Neuronal stem cell (in vitro differentiated cells): ENCODE measurements at regions not wholly inside any gene's neighbourhood (a gene's known extent, or its start where the extent isn't known, plus 50 kb on each side); places are given as distances from the start of the nearest gene placed in this dataset.

Experiments
- DNase-seq: peaks from one replicate; pipeline ENCODE4 v3.0.0-alpha.2; 2013; ENCODE audit warnings: low spot score
- H2AFZ ChIP-seq: one replicate; pipeline ENCODE4 v1.6.1; 2013; ENCODE audit warnings: mild to moderate bottlenecking, low read length, inconsistent platforms
- H2AK5ac ChIP-seq: 2 replicates; pipeline ENCODE4 v1.6.1; 2013; ENCODE audit warnings: low read depth, mild to moderate bottlenecking, inconsistent platforms, low read length, moderate library complexity, mixed read lengths
- H2BK120ac ChIP-seq: 2 replicates; pipeline ENCODE4 v1.6.1; 2013; ENCODE audit warnings: low read depth, mild to moderate bottlenecking, inconsistent platforms, low read length, moderate library complexity, mixed read lengths
- H2BK12ac ChIP-seq: one replicate; pipeline ENCODE4 v1.6.1; 2013; ENCODE audit warnings: low read length, inconsistent platforms
- H2BK15ac ChIP-seq: 2 replicates; pipeline ENCODE4 v1.6.1; 2013; ENCODE audit warnings: mild to moderate bottlenecking, low read length, inconsistent platforms, mixed read lengths
- H2BK5ac ChIP-seq: one replicate; pipeline ENCODE4 v1.6.1; 2013; ENCODE audit warnings: inconsistent platforms, mild to moderate bottlenecking, low read length, moderate library complexity
- H3K14ac ChIP-seq: one replicate; pipeline ENCODE4 v1.6.1; 2013; ENCODE audit warnings: low read length, inconsistent platforms
- H3K18ac ChIP-seq: 2 replicates; pipeline ENCODE4 v1.6.1; 2013; ENCODE audit warnings: low read length, inconsistent platforms
- H3K23ac ChIP-seq: 2 replicates; pipeline ENCODE4 v1.6.1; 2013; ENCODE audit warnings: low read depth, mild to moderate bottlenecking, mixed read lengths, low read length, inconsistent platforms; ENCODE audit not compliant: poor library complexity
- H3K27ac ChIP-seq: replicated peaks from 3 replicates; pipeline ENCODE4 v1.5.1; 2013; ENCODE audit warnings: low read length, inconsistent platforms
- H3K27me3 ChIP-seq, 3 experiments: 2 replicates each; pipeline ENCODE4 v1.6.1; 2013; ENCODE audit warnings: low read length in 3 of 3, mild to moderate bottlenecking in 2 of 3, inconsistent platforms in 1 of 3, low read depth in 1 of 3, mixed read lengths in 1 of 3, moderate library complexity in 1 of 3; ENCODE audit not compliant: control insufficient read depth in 3 of 3, insufficient read depth in 3 of 3
- H3K36me3 ChIP-seq, 2 donors: replicated peaks in 1 of 2; 2 replicates each; pipeline ENCODE4 v1.6.1; 2013; ENCODE audit warnings: low read length in 2 of 2; ENCODE audit not compliant: control insufficient read depth in 2 of 2, insufficient read depth in 2 of 2
- H3K4ac ChIP-seq: 2 replicates; pipeline ENCODE4 v1.6.1; 2013; ENCODE audit warnings: inconsistent platforms, mild to moderate bottlenecking, low read length, moderate library complexity
- H3K4me1 ChIP-seq, 2 donors: 1 replicate in 1 of 2; 2 replicates in 1 of 2; pipeline ENCODE4 v1.6.1; 2013; ENCODE audit warnings: low read length in 2 of 2, low read depth in 1 of 2; ENCODE audit not compliant: control insufficient read depth in 2 of 2, insufficient read depth in 1 of 2
- H3K4me2 ChIP-seq: one replicate; pipeline ENCODE4 v1.6.1; 2013; ENCODE audit warnings: mild to moderate bottlenecking, low read length, inconsistent platforms; ENCODE audit not compliant: insufficient read depth, poor library complexity, severe bottlenecking
- H3K4me3 ChIP-seq, 2 donors: 2 replicates each; pipeline ENCODE4 v1.5.1; 2013; ENCODE audit warnings: low read length in 2 of 2, mild to moderate bottlenecking in 2 of 2, inconsistent platforms in 1 of 2, moderate library complexity in 1 of 2
- H3K79me1 ChIP-seq: one replicate; pipeline ENCODE4 v1.6.1; 2013; ENCODE audit warnings: low read depth, mild to moderate bottlenecking, inconsistent platforms, low read length, moderate library complexity
- H3K9ac ChIP-seq: one replicate; pipeline ENCODE4 v1.6.1; 2013; ENCODE audit warnings: mild to moderate bottlenecking, low read depth, low read length, inconsistent platforms; ENCODE audit not compliant: poor library complexity
- H3K9me3 ChIP-seq, 2 donors: replicated peaks in 1 of 2; 2 replicates each; pipeline versions ENCODE3 to v1.6.1; 2013; ENCODE audit warnings: low read length in 2 of 2, mild to moderate bottlenecking in 2 of 2, inconsistent platforms in 1 of 2, low read depth in 1 of 2, mixed read lengths in 1 of 2, moderate library complexity in 1 of 2; ENCODE audit not compliant: control insufficient read depth in 2 of 2, insufficient read depth in 1 of 2
- H4K8ac ChIP-seq: one replicate; pipeline ENCODE4 v1.6.1; 2013; ENCODE audit warnings: low read depth, mild to moderate bottlenecking, inconsistent platforms, low read length, moderate library complexity
- H4K91ac ChIP-seq: one replicate; pipeline ENCODE4 v1.6.1; 2013; ENCODE audit warnings: low read length, low read depth, mild to moderate bottlenecking, inconsistent platforms; ENCODE audit not compliant: poor library complexity
- WGBS, 2 donors: extraction: QIAGEN DNeasy Blood & Tissue Kit; methylation state at CpG; one replicate each; pipeline ENCODE4 v1.1.7; 2013; ENCODE audit warnings: missing lambda C conversion rate in 2 of 2, mixed read lengths in 1 of 2; ENCODE audit not compliant: insufficient read length in 2 of 2, insufficient replicate concordance in 1 of 2; ENCODE audit errors: extremely low coverage in 2 of 2; 5-methylcytosine and 5-hydroxymethylcytosine counted together

DNA sequence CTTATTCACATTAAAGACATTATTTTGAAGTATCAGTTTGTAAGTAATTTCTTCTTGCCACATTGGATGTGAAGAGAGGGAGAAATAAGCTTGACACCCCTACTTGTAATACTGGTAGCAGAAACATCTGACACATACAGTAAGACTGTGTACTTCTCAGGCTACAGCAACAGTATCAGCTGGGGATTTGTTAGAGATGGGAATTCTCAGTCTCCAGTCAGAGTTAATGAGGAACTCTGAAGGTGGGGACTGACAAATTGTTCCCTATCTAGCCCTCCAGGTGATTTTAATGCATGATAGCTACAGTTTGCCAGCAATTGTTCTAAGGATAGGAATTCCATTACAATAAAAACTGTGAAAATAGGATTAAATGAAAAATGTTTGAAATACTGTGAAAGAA lies 524.8 kb downstream of the PRR16 start:
- Histone ChIP-seq H3K9ac (no peak overlapping the region), H3K23ac (no peak overlapping the region), H3K79me1 (no peaks in the 10 kb centered on the region), H3K4me2 (no peak overlapping the region), H3K18ac (no peak overlapping the region), H4K8ac (no peak overlapping the region), H3K27ac (no peak overlapping the region), H2BK120ac (no peak overlapping the region), H2AFZ (no peak overlapping the region), H3K4me3 (no peak overlapping the region), H3K14ac (no peak overlapping the region), H2BK5ac (no peak overlapping the region), H2AK5ac (no peak overlapping the region), H3K9me3 (no peaks in the 10 kb centered on the region), H2BK15ac (no peak overlapping the region), H3K4me1 (no peaks in the 10 kb centered on the region), H3K4ac (no peak overlapping the region), H4K91ac (no peak overlapping the region), H3K27me3 (no peaks in the 10 kb centered on the region), H2BK12ac (no peak overlapping the region), H3K36me3 (no peaks in the 10 kb centered on the region)
- DNase-seq = no peak

DNA sequence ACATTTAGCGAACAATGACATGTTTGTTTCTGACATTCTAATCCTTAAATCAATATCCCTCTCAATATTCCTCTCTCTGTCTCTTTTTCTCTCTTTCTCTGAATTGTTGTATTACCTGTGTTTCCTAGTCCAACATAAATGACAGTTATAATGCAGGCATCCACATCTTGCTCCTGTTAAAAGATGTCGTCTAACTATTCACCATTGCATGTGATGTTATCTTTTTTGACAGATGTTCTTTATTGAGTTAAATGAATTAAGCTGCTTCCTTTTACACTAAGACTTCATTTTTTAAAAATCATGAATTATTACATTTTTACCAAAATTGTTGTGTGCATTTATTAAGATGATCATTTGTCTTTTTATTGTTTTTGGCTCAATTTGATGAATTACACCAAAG lies 527.5 kb downstream of the PRR16 start:
- H3K23ac ChIP-seq = no peak overlapping the region
- H2AFZ ChIP-seq = no peak overlapping the region
- H3K27ac ChIP-seq = no peak overlapping the region
- H3K4ac ChIP-seq = no peak overlapping the region
- no peak overlapping the region for H2BK15ac ChIP-seq
- H3K36me3 ChIP-seq = no peaks in the 10 kb centered on the region
- H3K9me3 ChIP-seq = no peaks in the 10 kb centered on the region
- no peak overlapping the region for H4K91ac ChIP-seq
- H2BK5ac ChIP-seq = no peak overlapping the region
- H3K14ac ChIP-seq = no peak overlapping the region
- no peaks in the 10 kb centered on the region for H3K79me1 ChIP-seq
- no peak overlapping the region for H2BK120ac ChIP-seq
- H2AK5ac ChIP-seq = no peak overlapping the region
- no peaks in the 10 kb centered on the region for H3K27me3 ChIP-seq
- no CpG with 5 or more reads among the region's 2 CpGs for WGBS, 2 donors
- no peak overlapping the region for H4K8ac ChIP-seq
- H3K4me3 ChIP-seq = no peak overlapping the region
- DNase-seq = no peak
- H3K4me1 ChIP-seq = no peaks in the 10 kb centered on the region
- H2BK12ac ChIP-seq = no peak overlapping the region
- no peak overlapping the region for H3K9ac ChIP-seq
- no peak overlapping the region for H3K4me2 ChIP-seq
- no peak overlapping the region for H3K18ac ChIP-seq

DNA sequence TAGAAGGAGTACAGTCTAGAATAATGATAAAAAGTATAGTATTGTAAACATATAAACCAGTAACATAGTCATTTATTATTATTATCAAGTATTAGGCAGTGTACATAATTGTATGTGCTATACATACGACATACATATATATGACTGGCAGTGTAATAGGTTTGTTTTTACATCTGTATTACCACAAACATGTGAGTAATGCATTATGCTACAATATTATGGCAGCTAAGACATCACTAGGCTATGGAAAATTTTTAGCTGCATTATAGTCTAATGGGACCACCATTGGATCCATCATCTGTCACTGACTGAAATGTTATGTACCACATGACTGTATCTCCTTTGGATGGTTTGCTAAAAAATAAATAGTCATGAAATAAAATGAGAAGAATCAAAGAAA lies 530.0 kb downstream of the PRR16 start:
- no peak overlapping the region for H3K4ac ChIP-seq
- no peak overlapping the region for H2AK5ac ChIP-seq
- no peak for DNase-seq
- no peak overlapping the region for H3K18ac ChIP-seq
- H2BK15ac ChIP-seq = no peak overlapping the region
- no peaks in the 10 kb centered on the region for H3K4me1 ChIP-seq
- no peak overlapping the region for H2BK12ac ChIP-seq
- H3K4me2 ChIP-seq = no peak overlapping the region
- H3K14ac ChIP-seq = no peak overlapping the region
- H2BK120ac ChIP-seq = no peak overlapping the region
- H3K9me3 ChIP-seq = no peaks in the 10 kb centered on the region
- H2BK5ac ChIP-seq = no peak overlapping the region
- no peaks in the 10 kb centered on the region for H3K36me3 ChIP-seq
- H4K91ac ChIP-seq = no peak overlapping the region
- H3K4me3 ChIP-seq = no peak overlapping the region
- no peak overlapping the region for H2AFZ ChIP-seq
- no CpG with 5 or more reads among the region's 1 CpG for WGBS, 2 donors
- H3K9ac ChIP-seq = no peak overlapping the region
- no peak overlapping the region for H3K27ac ChIP-seq
- H3K23ac ChIP-seq = no peak overlapping the region
- no peaks in the 10 kb centered on the region for H3K27me3 ChIP-seq
- no peak overlapping the region for H4K8ac ChIP-seq
- H3K79me1 ChIP-seq = no peaks in the 10 kb centered on the region

DNA sequence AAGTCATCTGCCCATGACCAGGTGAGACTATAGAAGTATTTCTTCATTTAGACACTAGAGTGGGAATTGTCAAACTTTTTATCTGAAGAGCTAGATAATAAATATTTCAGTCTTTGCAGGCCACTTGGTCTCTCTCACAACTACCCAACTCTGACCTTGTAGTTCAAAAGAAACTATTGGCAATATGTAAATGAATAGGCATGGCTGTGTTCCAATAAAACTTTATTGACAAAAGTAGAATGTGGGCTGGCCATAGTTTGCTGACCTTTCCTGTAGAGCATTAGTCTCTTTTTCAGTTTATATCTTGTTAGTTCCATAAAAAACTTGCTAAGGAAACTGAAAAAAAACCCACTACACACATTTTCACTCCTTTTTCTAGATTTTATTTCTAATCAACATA lies 535.5 kb downstream of the PRR16 start:
- no peak overlapping the region for H2BK15ac ChIP-seq
- no peaks in the 10 kb centered on the region for H3K4me1 ChIP-seq
- H4K8ac ChIP-seq = no peak overlapping the region
- no peak overlapping the region for H3K4ac ChIP-seq
- no peaks in the 10 kb centered on the region for H3K27me3 ChIP-seq
- no peak overlapping the region for H3K18ac ChIP-seq
- no peak overlapping the region for H2AFZ ChIP-seq
- no peaks in the 10 kb centered on the region for H3K9me3 ChIP-seq
- H3K23ac ChIP-seq = no peak overlapping the region
- no peak overlapping the region for H2BK5ac ChIP-seq
- no peak overlapping the region for H4K91ac ChIP-seq
- no peaks in the 10 kb centered on the region for H3K36me3 ChIP-seq
- H3K4me3 ChIP-seq = no peak overlapping the region
- DNase-seq = no peak
- no peak overlapping the region for H3K9ac ChIP-seq
- H3K79me1 ChIP-seq = no peaks in the 10 kb centered on the region
- H2BK120ac ChIP-seq = no peak overlapping the region
- no peak overlapping the region for H2BK12ac ChIP-seq
- H3K27ac ChIP-seq = no peak overlapping the region
- no peak overlapping the region for H3K4me2 ChIP-seq
- H2AK5ac ChIP-seq = no peak overlapping the region
- no peak overlapping the region for H3K14ac ChIP-seq
